ENCODE measurements at regions not wholly inside any gene's neighbourhood (a gene's known extent, or its start where the extent isn't known, plus 50 kb on each side); places are given as distances from the start of the nearest gene placed in this dataset.

DNA sequence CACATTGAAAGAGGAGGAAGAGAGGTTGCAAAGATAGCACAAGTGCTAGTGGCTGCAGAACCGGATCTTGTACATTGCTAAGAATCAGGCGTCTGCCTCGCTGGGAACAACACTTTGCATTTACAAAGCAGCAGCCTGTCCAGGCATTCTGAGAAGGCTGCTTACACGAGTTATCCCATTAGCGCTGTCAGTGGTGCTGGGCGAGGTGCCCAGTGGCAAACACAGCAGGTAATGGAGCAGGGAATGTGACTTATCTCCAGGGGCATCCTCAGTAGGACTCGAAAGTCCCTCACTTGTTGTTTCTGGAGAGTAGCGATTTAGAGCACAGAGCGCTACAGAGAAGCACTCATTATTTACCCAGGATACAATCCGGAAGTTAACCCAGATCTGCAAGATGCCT, 209.6 kb downstream of the OLFM4 start:
- H3K36me3 ChIP-seq = no peaks in the 10 kb centered on the region

DNA sequence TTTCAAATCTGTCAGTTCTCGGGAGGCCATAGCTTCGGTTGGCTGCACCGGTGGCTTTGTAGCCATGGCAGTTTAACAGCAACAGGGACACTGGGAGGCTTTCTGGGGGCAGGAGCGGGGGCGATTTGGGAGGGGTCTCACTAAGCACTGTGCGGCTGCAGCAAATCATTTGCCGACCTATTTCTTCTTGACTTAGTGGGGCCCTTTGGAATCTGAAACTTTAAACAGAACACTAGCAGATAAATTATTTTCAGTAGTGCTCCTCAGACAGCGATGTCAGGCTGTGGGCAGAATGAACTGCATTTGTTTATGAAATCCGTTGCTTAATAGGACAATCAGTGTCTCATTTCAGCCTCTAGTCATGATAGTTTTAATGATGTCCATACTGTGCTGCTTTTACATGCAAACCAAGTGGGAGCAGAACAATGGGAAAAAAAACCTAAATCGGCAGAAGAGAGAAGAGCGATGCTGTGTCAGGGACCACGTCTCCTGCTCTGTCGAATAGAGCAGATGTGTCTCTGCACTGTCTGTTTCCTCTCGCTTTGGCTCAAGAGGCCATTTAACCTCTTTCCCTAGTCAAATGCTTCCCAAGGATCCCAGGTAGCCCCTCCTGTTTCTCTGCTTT, 211.9 kb downstream of the OLFM4 start:
- intact Hi-C loops (cut with micrococcal nuclease) = no loop called here
- no peak for DNase-seq
- no peak overlapping the region for H3K27ac ChIP-seq (replicated peaks)
- peaks cover 75% of the 10 kb centered on the region for H3K27me3 ChIP-seq (ENCODE audit: low read depth)
- no peaks in the 10 kb centered on the region for H3K4me1 ChIP-seq
- H3K4me3 ChIP-seq = no peak overlapping the region
- no peaks in the 10 kb centered on the region for H3K9me3 ChIP-seq (replicated peaks)
- TF ChIP-seq, protein P1, sequence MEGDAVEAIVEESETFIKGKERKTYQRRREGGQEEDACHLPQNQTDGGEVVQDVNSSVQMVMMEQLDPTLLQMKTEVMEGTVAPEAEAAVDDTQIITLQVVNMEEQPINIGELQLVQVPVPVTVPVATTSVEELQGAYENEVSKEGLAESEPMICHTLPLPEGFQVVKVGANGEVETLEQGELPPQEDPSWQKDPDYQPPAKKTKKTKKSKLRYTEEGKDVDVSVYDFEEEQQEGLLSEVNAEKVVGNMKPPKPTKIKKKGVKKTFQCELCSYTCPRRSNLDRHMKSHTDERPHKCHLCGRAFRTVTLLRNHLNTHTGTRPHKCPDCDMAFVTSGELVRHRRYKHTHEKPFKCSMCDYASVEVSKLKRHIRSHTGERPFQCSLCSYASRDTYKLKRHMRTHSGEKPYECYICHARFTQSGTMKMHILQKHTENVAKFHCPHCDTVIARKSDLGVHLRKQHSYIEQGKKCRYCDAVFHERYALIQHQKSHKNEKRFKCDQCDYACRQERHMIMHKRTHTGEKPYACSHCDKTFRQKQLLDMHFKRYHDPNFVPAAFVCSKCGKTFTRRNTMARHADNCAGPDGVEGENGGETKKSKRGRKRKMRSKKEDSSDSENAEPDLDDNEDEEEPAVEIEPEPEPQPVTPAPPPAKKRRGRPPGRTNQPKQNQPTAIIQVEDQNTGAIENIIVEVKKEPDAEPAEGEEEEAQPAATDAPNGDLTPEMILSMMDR (IDR thresholded peaks at IDR 0.05; ENCODE audit: borderline replicate concordance) = no peak
- no peaks in the 10 kb centered on the region for H3K36me3 ChIP-seq

More for the DNA sequence above, 209.6 kb downstream of the OLFM4 start:
- Histone ChIP-seq H3K4me1 (no peaks in the 10 kb centered on the region), H3K4me3 (no peak overlapping the region), H3K27ac (replicated peaks) (no peak overlapping the region), H3K9me3 (replicated peaks) (no peaks in the 10 kb centered on the region), H3K27me3 (ENCODE audit: low read depth) (peaks cover 61% of the 10 kb centered on the region)
- intact Hi-C loops (cut with micrococcal nuclease) = no loop called here
- TF ChIP-seq, protein P1 (IDR thresholded peaks at IDR 0.05; ENCODE audit: borderline replicate concordance) = no peak
- DNase-seq = no peak

DNA sequence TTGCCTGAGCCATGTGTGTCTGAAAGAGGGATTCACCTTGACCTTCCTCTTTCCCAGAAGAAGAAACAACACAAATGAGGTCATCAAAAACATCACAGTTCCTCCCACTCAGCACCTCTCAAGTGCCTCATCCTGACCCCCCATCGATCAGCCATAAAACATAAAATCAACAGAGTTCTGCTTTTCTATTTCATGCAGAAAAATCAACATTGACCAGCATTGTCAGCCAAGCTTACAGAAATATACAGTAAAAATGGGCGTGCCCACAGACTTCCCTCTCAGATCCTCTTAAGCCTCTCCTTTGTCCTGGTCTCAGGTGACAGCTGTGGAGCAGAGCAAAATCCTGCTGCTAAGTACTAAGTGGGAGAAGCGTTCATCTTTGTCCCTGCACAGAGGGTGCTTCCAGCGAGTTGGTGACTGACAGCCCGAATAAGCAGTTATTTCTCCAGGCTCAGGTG, 213.3 kb downstream of the OLFM4 start:
- TF ChIP-seq, protein P1 (IDR thresholded peaks at IDR 0.05; ENCODE audit: borderline replicate concordance) = no peak
- H3K4me1 ChIP-seq = no peaks in the 10 kb centered on the region
- no peak overlapping the region for H3K4me3 ChIP-seq
- H3K9me3 ChIP-seq (replicated peaks) = no peaks in the 10 kb centered on the region
- no peak overlapping the region for H3K27ac ChIP-seq (replicated peaks)
- peaks cover 69% of the 10 kb centered on the region for H3K27me3 ChIP-seq (ENCODE audit: low read depth)
- no peaks in the 10 kb centered on the region for H3K36me3 ChIP-seq
- intact Hi-C loops (cut with micrococcal nuclease) = no loop called here
- DNase-seq = no peak

DNA sequence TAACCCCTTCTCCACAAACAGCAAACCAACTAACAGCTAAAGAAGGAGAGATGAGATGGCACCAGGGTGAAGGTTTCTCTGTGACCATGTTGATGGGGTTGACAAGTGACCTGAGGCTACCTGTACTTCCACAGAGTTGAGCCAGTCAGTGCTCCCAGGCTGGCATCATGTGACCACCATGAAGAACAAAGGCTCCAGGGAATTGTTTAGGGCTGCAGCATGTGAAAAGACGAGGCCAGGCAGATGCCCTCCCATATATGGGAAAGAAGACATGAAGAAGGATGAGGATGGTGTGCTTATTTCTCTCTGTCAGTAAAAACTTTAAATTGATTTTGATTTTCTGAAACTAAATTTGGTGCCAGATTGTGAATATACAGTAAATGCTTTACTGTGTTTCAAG, 220.6 kb downstream of the OLFM4 start:
- H3K4me3 ChIP-seq = no peak overlapping the region
- no peak overlapping the region for H3K27ac ChIP-seq (replicated peaks)
- DNase-seq = no peak
- TF ChIP-seq, protein P1 (IDR thresholded peaks at IDR 0.05; ENCODE audit: borderline replicate concordance) = no peak
- peaks cover 12% of the 10 kb centered on the region for H3K27me3 ChIP-seq (ENCODE audit: low read depth)
- no peaks in the 10 kb centered on the region for H3K36me3 ChIP-seq
- H3K4me1 ChIP-seq = no peaks in the 10 kb centered on the region
- H3K9me3 ChIP-seq (replicated peaks) = no peaks in the 10 kb centered on the region
- intact Hi-C loops (cut with micrococcal nuclease) = no loop called here

DNA sequence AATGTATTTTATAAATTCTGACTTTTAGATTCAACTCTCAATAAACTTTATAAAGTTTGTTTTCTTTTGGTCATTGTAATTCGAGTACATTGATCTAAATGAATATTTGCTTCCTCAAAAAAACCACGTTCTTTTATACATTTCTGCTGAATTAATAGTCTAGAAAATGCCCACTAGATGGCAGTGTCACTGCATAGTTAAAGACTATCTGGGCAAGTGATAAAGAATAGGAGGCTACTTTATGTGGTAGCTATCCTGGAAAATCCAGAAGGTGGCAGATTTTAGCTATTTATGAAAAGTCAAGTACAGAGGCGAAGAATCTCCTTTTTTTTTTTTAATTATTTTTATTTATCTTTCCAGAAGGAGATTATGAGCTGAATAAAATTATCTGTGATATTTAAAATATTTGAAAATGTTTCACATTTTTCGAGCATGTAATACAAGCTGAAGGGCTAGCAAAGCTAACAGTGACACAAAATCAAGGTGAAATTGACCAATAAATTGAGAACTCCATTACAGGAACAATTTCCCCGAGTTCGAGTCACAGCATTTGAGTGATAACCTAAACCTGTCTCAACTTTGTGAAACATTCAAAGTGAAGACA, 221.8 kb downstream of the OLFM4 start:
- no peak for DNase-seq
- Histone ChIP-seq H3K36me3 (no peaks in the 10 kb centered on the region), H3K9me3 (replicated peaks) (no peaks in the 10 kb centered on the region), H3K4me3 (no peak overlapping the region), H3K27ac (replicated peaks) (no peak overlapping the region), H3K27me3 (ENCODE audit: low read depth) (peaks cover 7% of the 10 kb centered on the region), H3K4me1 (no peaks in the 10 kb centered on the region)
- TF ChIP-seq, protein P1 (IDR thresholded peaks at IDR 0.05; ENCODE audit: borderline replicate concordance) = peak; percentile 81
- intact Hi-C loops (cut with micrococcal nuclease) = no loop called here
